ENCODE measurements at regions not wholly inside any gene's neighbourhood (a gene's known extent, or its start where the extent isn't known, plus 50 kb on each side); places are given as distances from the start of the nearest gene placed in this dataset.

DNA sequence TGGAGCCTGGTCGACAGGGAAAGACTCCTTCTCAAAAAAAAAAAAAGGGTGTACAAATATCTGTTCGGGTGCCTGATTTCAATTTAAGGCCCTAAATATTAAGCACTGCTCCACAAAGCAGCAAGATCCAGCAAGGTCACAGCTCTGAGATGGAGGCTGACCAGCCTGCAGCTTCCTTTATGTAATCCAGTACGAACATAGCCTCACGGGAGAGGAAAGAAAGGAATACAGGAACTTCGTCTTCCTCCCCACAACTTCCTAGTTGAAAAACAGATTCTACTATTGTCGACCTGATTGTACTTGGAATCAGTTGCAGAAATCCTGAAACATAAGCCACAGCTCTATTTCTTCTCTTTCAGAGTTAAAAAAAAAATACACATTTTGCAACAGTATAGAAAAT lies 53.5 kb upstream of the TBC1D9 start:
- DNase-seq = peak; percentile 5

DNA sequence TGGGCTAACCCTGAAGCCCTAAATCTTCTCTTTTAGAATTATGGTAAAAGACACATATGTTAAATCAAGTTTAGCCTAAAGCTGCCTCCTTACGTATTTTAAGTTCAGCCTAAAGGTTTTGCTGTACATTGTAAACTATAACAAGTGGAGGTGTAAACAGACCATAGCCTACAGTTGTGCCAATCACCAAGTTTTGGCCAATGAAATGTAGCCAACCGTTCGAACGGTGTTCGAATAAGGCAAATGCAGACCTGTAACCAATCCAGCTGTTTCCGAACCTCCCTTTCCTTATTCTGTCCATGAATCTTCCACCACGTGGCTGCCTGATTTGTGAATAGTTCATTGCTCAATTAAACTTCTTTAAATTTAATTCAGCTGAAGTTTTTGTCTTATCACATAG lies 52.1 kb upstream of the TBC1D9 start:
- DNase-seq = no peak

DNA sequence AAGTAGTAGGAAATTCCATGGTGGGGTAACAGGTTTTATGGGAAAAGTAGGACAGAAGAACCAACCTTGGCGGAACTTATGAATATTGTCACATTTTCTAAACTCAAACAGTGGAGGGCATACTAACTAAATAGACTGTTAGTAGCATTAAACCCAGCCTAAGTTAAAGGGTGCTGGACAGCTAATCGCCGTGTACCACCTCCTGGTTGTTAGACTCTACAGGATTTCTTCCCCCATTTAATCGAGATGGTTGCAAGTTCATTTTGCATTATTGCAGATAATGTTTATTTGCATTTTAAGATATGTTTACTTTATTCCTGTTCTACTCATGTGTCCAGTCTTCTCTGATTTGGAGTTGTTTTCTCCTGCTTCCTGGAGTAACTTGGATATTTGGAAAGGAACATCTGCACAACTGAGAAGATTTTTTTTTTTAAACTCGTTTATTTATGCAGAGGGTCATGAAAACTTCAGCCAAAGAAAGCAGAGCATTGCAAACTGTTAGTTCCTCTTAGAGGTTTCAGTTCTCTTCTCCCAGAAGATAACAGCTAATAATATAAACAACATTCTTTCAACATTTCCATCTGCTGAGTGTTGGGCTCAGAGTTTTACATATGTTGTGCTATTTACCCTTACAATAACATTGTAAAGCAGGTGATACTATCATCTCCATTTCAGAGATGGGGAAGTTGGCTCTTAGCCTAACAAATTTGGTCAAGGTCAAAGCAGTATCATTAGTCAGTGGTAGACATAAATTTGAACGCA lies 51.5 kb upstream of the TBC1D9 start:
- DNase-seq = peak; percentile 4

DNA sequence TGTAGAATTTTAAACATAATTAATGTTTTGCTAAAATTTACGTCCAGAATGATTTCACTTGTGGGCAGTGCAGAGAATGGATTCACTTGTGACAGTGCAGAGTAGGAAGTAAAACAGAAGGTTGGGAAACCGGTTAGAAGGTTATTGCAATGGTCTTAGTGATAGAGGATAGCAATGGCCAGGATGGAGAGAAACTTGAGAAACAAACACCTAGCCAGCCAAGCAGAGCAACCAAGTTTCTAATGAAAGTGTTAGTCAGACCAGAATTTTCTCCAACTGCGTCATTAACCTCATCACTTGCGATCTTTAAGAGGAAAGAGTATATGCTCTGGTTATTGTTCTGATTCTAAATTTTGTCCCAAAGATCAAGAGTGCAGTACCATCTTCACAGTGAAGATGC lies 50.0 kb upstream of the TBC1D9 start:
- no peak for DNase-seq
